Uterus (tissue), 3 donors: ENCODE measurements at regions not wholly inside any gene's neighbourhood (a gene's known extent, or its start where the extent isn't known, plus 50 kb on each side); places are given as distances from the start of the nearest gene placed in this dataset.
"Not testable (repeated sequence)": the region's sequence is repeated elsewhere in the genome, so short reads cannot be mapped to it uniquely, and the experiment has no call there.

ENCODE experiments used
- DNase-seq, 2 donors: peaks; one replicate each; pipeline ENCODE4 v3.0.0-alpha.2; 2019 to 2020
- H3K27ac ChIP-seq, 2 donors: fragments of 200-600 bp; sonication (generic); 1 replicate in 1 of 2; 2 replicates in 1 of 2; pipeline ENCODE4 v1.5.1; 2016 to 2018
- H3K27me3 ChIP-seq, 2 donors: fragments of 200-600 bp; sonication (generic); one replicate each; pipeline ENCODE4 v1.5.1; 2018 to 2019; ENCODE audit warnings: control low read depth in 1 of 2
- H3K36me3 ChIP-seq, 2 donors: fragments of 200-600 bp; sonication (generic); one replicate each; pipeline ENCODE4 v1.5.1; 2019; ENCODE audit warnings: control low read depth in 1 of 2
- H3K4me1 ChIP-seq, 2 donors: fragments of 200-600 bp; sonication (generic); one replicate each; pipeline ENCODE4 v1.5.1; 2018 to 2019; ENCODE audit warnings: control low read depth in 1 of 2
- H3K4me3 ChIP-seq, 2 donors: fragments of 200-600 bp; sonication (generic); 1 replicate in 1 of 2; 2 replicates in 1 of 2; pipeline ENCODE4 v1.5.1; 2018 to 2019; ENCODE audit warnings: mild to moderate bottlenecking in 1 of 2
- H3K9me3 ChIP-seq, 2 donors: fragments of 200-600 bp; sonication (generic); one replicate each; pipeline ENCODE4 v1.5.1; 2019; ENCODE audit warnings: control low read depth in 1 of 2
- POLR2A ChIP-seq, 2 donors: fragments of 450-650 bp; IDR thresholded peaks; one replicate each; pipeline ENCODE4 v1.6.1; 2016; ENCODE audit warnings: antibody characterized with exemption in 2 of 2, mild to moderate bottlenecking in 1 of 2, moderate library complexity in 1 of 2
- intact Hi-C: fragments of 100-400 bp; cut with DNase I; formaldehyde crosslinking; loops from one replicate; pipeline ENCODE4 v1.15.1; 2023; ENCODE audit warnings: low total_unique reads
- TF ChIP-seq, protein P1 (sequence below), 4 experiments: fragments of 200-600 bp in 2 of 4; fragments of 450-650 bp in 2 of 4; sonication (generic) in 2 of 4; IDR thresholded peaks; one replicate each; pipeline ENCODE4 v1.5.1; 2016 to 2019; ENCODE audit warnings: antibody characterized with exemption in 4 of 4, mild to moderate bottlenecking in 2 of 4, moderate library complexity in 1 of 4
- donor health status: DM: yes; HTN: yes; CAD: no.

DNA sequence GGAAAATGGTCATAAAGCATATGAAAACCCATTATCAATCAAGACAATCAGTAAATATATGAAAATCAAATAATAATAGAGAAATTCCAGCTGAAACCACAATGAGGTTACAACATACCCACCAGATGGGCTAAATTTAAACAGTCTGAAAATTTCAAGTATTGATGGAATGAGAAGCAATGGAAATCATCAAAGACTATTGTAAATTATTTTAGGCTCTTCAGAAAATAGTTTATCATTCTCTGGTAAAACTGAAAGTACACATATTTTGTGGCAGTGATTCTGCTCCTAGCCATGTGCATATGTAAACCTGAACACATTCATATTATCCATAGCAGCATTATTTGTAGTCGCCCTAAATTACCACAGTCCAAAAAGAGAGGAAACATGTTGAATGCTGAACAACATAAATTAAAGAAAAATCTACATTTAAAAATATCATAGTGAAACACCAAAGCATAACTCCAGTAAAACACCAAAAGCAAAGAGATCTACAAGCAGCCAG, 215.3 kb downstream of the PRELID2 start:
- H3K27ac ChIP-seq = no peak overlapping the region
- no peak overlapping the region for H3K4me3 ChIP-seq
- no peaks in the 10 kb centered on the region for H3K36me3 ChIP-seq
- TF ChIP-seq, protein P1, sequence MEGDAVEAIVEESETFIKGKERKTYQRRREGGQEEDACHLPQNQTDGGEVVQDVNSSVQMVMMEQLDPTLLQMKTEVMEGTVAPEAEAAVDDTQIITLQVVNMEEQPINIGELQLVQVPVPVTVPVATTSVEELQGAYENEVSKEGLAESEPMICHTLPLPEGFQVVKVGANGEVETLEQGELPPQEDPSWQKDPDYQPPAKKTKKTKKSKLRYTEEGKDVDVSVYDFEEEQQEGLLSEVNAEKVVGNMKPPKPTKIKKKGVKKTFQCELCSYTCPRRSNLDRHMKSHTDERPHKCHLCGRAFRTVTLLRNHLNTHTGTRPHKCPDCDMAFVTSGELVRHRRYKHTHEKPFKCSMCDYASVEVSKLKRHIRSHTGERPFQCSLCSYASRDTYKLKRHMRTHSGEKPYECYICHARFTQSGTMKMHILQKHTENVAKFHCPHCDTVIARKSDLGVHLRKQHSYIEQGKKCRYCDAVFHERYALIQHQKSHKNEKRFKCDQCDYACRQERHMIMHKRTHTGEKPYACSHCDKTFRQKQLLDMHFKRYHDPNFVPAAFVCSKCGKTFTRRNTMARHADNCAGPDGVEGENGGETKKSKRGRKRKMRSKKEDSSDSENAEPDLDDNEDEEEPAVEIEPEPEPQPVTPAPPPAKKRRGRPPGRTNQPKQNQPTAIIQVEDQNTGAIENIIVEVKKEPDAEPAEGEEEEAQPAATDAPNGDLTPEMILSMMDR (IDR thresholded peaks at IDR 0.05) = no peak
- no peak for TF ChIP-seq POLR2A (IDR thresholded peaks at IDR 0.05)
- intact Hi-C loops = no loop called here
- peaks cover 0 to 7% of the 10 kb centered on the region in 2 donors for H3K9me3 ChIP-seq
- no peaks in the 10 kb centered on the region for H3K4me1 ChIP-seq
- H3K27me3 ChIP-seq = no peaks in the 10 kb centered on the region
- DNase-seq = no peak

DNA sequence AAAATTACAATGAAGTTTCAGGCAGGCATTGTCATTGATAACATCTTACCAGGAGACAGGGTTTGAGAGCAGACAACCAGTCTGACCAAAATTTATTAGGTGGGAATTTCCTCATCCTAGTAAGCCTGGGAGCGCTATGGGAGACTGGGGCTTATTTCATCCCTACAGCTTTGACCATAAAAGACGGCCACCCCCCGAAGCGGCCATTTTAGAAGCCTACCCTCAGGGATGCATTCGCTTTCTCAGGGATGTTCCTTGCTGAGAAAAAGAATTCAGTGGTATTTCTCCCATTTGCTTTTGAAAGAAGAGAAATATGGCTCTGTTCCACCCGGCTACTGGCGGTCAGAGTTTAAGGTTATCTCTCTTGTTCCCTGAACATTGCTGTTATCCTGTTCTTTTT, 218.4 kb downstream of the PRELID2 start:
- H3K36me3 ChIP-seq, H3K4me1 ChIP-seq, H3K9me3 ChIP-seq, intact Hi-C loops, H3K27ac ChIP-seq, H3K4me3 ChIP-seq, H3K27me3 ChIP-seq, DNase-seq: not testable (repeated sequence)

DNA sequence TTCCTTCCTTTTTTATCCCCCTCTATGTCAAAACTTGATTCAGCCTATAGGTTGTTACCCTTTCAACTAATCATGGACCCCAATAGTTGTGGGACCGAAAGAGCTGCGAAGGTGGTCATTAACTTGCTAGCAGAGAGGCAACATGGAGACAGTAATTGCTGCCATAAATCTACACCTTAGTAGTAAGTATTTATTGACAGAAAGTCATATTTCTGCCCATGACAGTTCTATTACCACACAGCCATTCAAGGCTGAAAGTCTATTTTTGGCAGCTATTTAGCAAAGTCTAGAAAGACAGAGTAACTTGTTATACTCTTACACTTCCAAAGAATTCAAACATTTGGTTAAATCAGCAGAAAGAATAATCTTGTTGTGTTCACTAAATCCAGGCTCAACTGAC, 236.2 kb downstream of the PRELID2 start:
- intact Hi-C loops = no loop called here
- DNase-seq = no peak
- H3K36me3 ChIP-seq = no peaks in the 10 kb centered on the region
- H3K4me1 ChIP-seq = no peaks in the 10 kb centered on the region
- no peak overlapping the region for H3K4me3 ChIP-seq
- TF ChIP-seq POLR2A (IDR thresholded peaks at IDR 0.05) = no peak
- TF ChIP-seq, protein P1 (IDR thresholded peaks at IDR 0.05) = no peak
- no peak overlapping the region for H3K27ac ChIP-seq
- no peaks in the 10 kb centered on the region for H3K27me3 ChIP-seq
- no peaks in the 10 kb centered on the region for H3K9me3 ChIP-seq

DNA sequence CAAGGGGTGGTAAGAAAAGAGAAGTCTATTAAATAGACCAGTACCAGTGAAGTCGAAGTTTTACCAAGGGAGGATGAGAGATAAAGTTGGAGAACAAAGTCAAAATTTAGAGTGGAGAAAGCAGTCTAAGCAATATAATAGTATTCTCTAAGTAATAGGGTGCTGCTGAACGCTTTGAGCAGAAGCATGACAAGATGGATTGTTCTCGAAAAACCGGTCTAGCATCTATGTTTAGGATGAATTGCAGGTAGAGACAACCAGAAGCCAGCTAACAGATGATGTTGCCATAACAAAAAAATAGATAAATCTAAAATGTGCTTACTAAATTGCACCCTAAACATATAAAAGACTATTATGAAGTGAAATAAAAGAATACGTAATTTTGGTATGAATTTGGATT, 237.0 kb downstream of the PRELID2 start:
- Histone ChIP-seq H3K9me3 (no peaks in the 10 kb centered on the region), H3K4me3 (no peak overlapping the region), H3K4me1 (no peaks in the 10 kb centered on the region), H3K27ac (no peak overlapping the region), H3K36me3 (no peaks in the 10 kb centered on the region), H3K27me3 (no peaks in the 10 kb centered on the region)
- intact Hi-C loops = no loop called here
- TF ChIP-seq, protein P1 (IDR thresholded peaks at IDR 0.05) = no peak
- no peak for TF ChIP-seq POLR2A (IDR thresholded peaks at IDR 0.05)
- no peak for DNase-seq

DNA sequence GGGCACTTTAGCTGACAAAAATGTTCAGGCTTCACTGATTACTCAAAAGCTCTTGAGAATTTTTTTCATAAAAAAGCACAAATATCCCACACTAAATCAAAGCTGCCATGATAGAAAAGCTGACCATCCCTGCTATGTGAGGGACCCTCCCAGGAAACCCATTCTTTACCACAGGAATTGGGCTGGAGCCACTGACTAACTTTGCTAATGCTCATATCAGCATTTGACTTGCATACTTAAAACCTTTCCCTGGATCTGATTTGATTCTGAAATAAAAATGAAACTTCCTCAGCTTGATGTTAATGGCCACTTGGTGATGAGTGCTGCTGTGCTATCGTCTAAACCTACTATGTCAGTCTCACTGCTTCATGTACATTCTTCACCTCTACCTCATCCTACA, 243.6 kb downstream of the PRELID2 start:
- Histone ChIP-seq H3K9me3 (no peaks in the 10 kb centered on the region), H3K4me3 (no peak overlapping the region), H3K27me3 (no peaks in the 10 kb centered on the region), H3K27ac (no peak overlapping the region), H3K4me1 (no peaks in the 10 kb centered on the region), H3K36me3 (no peaks in the 10 kb centered on the region)
- no peak for TF ChIP-seq POLR2A (IDR thresholded peaks at IDR 0.05)
- TF ChIP-seq, protein P1 (IDR thresholded peaks at IDR 0.05) = no peak
- intact Hi-C loops = no loop called here
- no peak for DNase-seq

DNA sequence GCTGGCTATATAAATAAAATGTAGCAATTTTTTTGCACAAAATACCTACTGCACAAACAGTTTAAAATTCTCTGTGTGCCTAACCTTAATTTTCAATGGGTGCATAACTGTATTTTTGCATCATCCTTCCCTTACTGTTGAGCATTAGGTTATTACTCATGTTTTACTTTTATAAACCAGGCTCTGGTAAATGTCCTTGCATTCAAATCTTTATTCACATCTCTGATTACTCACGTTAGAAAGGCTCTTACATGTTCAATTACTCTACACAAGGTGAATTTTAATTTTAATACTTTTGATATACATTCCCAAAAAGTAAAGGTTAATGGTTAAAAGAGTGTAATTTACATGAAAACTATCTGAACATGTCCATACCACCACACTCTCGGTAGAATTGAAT, 246.1 kb downstream of the PRELID2 start:
- DNase-seq = no peak

More for the DNA sequence above, 246.1 kb downstream of the PRELID2 start:
- no peak overlapping the region for H3K4me3 ChIP-seq
- no peaks in the 10 kb centered on the region for H3K36me3 ChIP-seq
- no peaks in the 10 kb centered on the region for H3K4me1 ChIP-seq
- intact Hi-C loops = no loop called here
- no peak overlapping the region for H3K27ac ChIP-seq
- no peak for TF ChIP-seq POLR2A (IDR thresholded peaks at IDR 0.05)
- TF ChIP-seq, protein P1 (IDR thresholded peaks at IDR 0.05) = no peak
- H3K9me3 ChIP-seq = no peaks in the 10 kb centered on the region
- no peaks in the 10 kb centered on the region for H3K27me3 ChIP-seq
